BJ (cell line): ENCODE measurements at regions not wholly inside any gene's neighbourhood (a gene's known extent, or its start where the extent isn't known, plus 50 kb on each side); places are given as distances from the start of the nearest gene placed in this dataset.

Experiments
- CTCF ChIA-PET: fragments of 350-600 bp; formaldehyde crosslinking; extraction: SDS; loops from one replicate; lab custom pipeline; 2021; ENCODE audit warnings: antibody characterized with exemption, inconsistent platforms; lab: Yijun Ruan, JAX
- POLR2A ChIA-PET: fragments of 300-600 bp; sonication (Branson Sonifier 250); formaldehyde crosslinking; extraction: SDS; loops from one replicate; lab custom pipeline; 2021; ENCODE audit warnings: antibody characterized with exemption; lab: Charles Lee
- DNase-seq: peaks from one replicate; pipeline ENCODE4 v3.0.0-alpha.2; 2011; ENCODE audit warnings: low read depth
- H3K27me3 ChIP-seq: 2 replicates; pipeline ENCODE4 v1.6.0; 2011; ENCODE audit warnings: low read length; ENCODE audit not compliant: control insufficient read depth, insufficient read depth
- H3K36me3 ChIP-seq: 2 replicates; pipeline ENCODE4 v1.5.1; 2011; ENCODE audit warnings: low read length; ENCODE audit not compliant: control insufficient read depth, insufficient read depth
- H3K4me3 ChIP-seq: 2 replicates; pipeline ENCODE4 v1.5.1; 2011; ENCODE audit warnings: low read depth, mild to moderate bottlenecking, control low read depth, low read length
- CTCF ChIP-seq: IDR thresholded peaks from 2 replicates; pipeline ENCODE4 v1.5.1; 2011; ENCODE audit warnings: low read depth, mild to moderate bottlenecking, control low read depth, inconsistent platforms, low read length, moderate library complexity; ENCODE audit not compliant: insufficient read depth

- POLR2A ChIA-PET: no interaction called here
- Histone ChIP-seq H3K27me3 (peaks cover 1% of the 10 kb centered on the region; the same call in 1 of the 2 replicates), H3K4me3 (no peak overlapping the region), H3K36me3 (no peaks in the 10 kb centered on the region)
- CTCF ChIA-PET: interaction anchor here (1.1 kb wide), 1 partner anchor 11 kb away, joined by 5 read pairs; no protein-coding TSS in a partner anchor
- TF ChIP-seq CTCF: no peak
- DNase-seq: no peak
These were observed 94.2 kb downstream of the FAM50B start for GRCh38 chr6:3943331-3943765.

GRCh38 chr6:3944246-3944645 lies 95.1 kb downstream of the FAM50B start:
- Histone ChIP-seq H3K27me3 (peaks cover 1% of the 10 kb centered on the region; the same call in 1 of the 2 replicates), H3K4me3 (no peak overlapping the region), H3K36me3 (no peaks in the 10 kb centered on the region)
- no peak for DNase-seq
- ChIA-PET CTCF (interaction anchor here (1.1 to 1.7 kb wide), 4 partner anchors 11 to 95 kb away, joined by 5 to 7 read pairs (median 5); partner anchors contain the start of gene FAM50B), POLR2A (no interaction called here)
- TF ChIP-seq CTCF: no peak

- POLR2A ChIA-PET: interaction anchor here (0.5 kb wide), 1 partner anchor 16 kb away, joined by 4 read pairs; no protein-coding TSS in a partner anchor
- no peak for TF ChIP-seq CTCF
- Histone ChIP-seq H3K4me3 (peak overlapping the region; percentile 16), H3K36me3 (no peaks in the 10 kb centered on the region), H3K27me3 (no peaks in the 10 kb centered on the region)
- CTCF ChIA-PET: interaction anchor here (0.6 kb wide), 1 partner anchor 10 kb away, joined by 4 read pairs; no protein-coding TSS in a partner anchor
- no peak for DNase-seq
These were observed 97.6 kb downstream of the FAM50B start for GRCh38 chr6:3946778-3947177.

- no peak for TF ChIP-seq CTCF
- Histone ChIP-seq H3K27me3 (no peaks in the 10 kb centered on the region), H3K4me3 (no peak overlapping the region), H3K36me3 (no peaks in the 10 kb centered on the region)
- POLR2A ChIA-PET: no interaction called here
- CTCF ChIA-PET: interaction anchor here (1.1 to 1.4 kb wide), 3 partner anchors 15 to 100 kb away, joined by 3 to 5 read pairs (median 4); partner anchors contain the start of gene FAM50B
- no peak for DNase-seq
These were observed 99.7 kb downstream of the FAM50B start for GRCh38 chr6:3948866-3949265.

GRCh38 chr6:3949521-3949920 lies 100.3 kb downstream of the FAM50B start:
- Histone ChIP-seq H3K27me3 (no peaks in the 10 kb centered on the region), H3K4me3 (no peak overlapping the region), H3K36me3 (no peaks in the 10 kb centered on the region)
- TF ChIP-seq CTCF: no peak
- CTCF ChIA-PET: interaction anchor here (1.1 to 1.4 kb wide), 3 partner anchors 16 to 101 kb away, joined by 3 to 5 read pairs (median 4); partner anchors contain the start of gene FAM50B
- POLR2A ChIA-PET: no interaction called here
- DNase-seq: no peak
